ENCODE measurements at regions not wholly inside any gene's neighbourhood (a gene's known extent, or its start where the extent isn't known, plus 50 kb on each side); places are given as distances from the start of the nearest gene placed in this dataset.
"Not testable (repeated sequence)": the region's sequence is repeated elsewhere in the genome, so short reads cannot be mapped to it uniquely, and the experiment has no call there.

DNA sequence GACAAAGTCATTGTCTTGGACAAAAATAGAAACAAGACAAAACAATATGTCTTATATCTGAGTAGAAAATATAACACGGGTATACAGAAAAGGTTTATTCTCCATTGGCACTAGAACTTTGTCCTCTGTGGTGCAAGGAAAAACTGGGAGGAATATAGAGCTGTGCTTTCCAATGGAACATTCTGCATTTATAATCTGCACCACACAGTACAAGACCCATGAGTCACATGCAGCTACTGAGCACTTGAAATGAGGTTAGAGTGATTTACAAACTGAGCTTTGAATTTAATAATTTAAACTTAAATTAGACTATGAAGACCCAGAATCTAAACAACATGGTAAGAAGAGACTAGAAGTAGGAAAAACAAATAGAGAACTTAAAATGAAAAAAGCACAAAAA, 86.1 kb downstream of the RAP2A start:
- DNase-seq = no peak

DNA sequence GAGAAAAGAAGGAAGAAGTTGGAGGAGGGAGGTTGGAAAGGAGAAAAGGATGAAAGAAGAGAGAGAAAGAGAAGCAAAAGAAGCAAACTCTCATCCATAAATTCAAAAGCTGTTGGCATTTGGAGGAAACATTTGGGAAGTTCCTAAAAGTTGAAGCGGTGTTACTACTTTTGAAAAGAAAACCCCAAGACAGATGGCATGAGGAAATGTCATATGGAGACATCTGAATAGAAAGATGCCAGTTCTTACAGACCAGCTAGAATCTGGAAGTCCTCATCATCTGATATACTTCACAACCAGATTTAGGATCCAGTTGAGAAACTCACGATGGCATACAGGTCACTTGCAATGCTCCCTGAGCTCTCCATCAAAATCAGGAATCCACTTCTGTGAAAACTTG, 86.9 kb downstream of the RAP2A start:
- no peak for DNase-seq

GRCh38 chr13:97521726-97522125, 87.8 kb downstream of the RAP2A start:
- DNase-seq = peak; percentile 8

DNA sequence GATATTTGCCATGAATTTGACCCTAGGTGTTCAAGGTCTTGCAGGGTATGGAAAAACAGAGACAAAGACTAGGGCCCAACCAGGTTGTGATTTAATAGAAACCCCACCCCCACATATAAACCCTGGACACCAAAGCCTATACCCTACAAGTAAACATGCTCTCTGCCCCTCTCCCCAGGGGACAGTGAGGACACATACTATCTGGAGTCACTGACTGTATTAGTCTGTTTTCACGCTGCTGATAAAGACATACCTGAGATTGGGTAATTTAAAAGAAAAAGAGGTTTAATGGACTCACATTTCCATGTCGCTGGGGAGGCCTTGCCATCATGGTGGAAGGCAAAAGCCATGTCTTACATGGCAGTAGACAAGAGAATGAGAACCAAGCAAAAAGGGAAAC, 88.3 kb downstream of the RAP2A start:
- DNase-seq = no peak

GRCh38 chr13:97526556-97526955, 92.6 kb downstream of the RAP2A start:
- DNase-seq = no peak

DNA sequence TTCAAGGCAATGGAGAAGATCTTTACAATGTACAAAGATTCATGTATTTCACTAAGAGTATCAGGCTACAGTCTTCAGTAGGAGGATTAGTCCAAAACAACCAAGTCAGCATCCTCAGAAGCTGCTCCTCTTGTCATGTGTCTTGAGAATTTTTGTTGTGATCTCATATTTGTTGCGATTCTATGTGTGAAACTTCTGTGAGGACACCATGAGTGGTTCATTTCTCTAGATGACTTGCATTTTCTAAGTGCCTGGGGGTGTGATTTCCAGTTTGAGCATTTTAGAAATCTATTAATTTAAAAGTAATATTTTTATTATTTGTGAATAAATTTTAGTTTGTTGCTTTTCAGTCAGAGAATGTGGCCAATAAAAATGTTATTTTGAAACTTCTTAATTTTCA, 94.5 kb downstream of the RAP2A start:
- no peak for DNase-seq

DNA sequence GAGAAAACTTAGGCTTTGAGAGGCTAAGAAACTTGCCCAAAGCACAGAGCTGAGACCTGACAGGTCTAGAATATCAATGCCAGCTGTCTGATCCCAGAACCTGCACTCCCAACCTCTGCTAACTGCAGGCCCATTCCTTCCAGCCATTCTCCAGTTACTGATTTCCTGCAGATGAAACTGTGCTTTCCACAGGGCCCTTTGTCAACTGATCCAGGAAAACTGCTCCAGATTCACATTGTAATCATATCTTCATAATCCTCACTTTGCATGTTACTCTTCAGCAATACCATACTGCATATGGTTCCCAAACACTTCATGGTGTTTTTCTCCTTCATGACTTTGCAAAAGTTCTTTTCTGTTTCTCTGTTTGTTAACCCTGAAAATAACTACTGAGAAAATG, 100.6 kb downstream of the RAP2A start:
- DNase-seq = no peak

GRCh38 chr13:97535614-97536013, 101.6 kb downstream of the RAP2A start:
- no peak for DNase-seq

DNA sequence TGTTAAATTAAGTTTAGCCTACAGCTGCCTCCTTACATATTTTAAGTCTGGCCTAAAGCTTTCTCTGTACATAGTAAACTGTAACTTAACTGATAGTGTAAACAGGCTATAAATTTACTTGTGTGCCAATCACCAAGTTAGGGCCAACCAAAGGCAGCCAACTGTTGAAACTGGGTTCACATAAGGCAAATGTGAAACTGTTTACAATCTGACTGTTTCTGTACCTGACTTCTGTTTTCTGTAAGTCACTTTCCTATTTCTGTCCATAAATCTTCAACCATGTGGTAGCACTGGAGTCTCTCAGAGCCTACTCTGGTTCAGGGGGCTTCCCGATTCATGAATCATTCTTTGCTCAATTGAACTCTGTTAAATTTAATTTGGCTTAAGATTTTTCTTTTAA, 103.1 kb downstream of the RAP2A start:
- DNase-seq = no peak

DNA sequence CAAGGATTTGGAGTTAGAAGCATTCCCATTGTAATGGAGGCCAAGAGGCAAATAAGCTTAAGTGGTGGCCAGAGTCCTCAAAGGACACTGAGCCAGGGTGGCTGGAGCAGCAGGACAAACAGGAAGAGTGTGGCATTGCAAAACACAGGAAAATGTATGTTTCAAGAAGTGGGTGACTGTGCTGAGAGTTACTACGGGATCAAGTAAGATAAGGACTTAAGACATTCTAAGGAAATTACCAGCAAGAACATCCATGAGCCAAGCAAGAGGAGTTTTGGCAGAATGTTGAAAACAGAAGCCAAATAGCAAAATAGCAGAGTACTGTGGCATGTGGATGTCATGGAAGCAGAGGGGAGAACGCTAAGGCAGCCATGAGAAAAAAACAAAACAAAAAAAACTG, 104.2 kb downstream of the RAP2A start:
- no peak for DNase-seq

- DNase-seq = no peak
These were observed 106.0 kb downstream of the RAP2A start for GRCh38 chr13:97539651-97540610.

DNA sequence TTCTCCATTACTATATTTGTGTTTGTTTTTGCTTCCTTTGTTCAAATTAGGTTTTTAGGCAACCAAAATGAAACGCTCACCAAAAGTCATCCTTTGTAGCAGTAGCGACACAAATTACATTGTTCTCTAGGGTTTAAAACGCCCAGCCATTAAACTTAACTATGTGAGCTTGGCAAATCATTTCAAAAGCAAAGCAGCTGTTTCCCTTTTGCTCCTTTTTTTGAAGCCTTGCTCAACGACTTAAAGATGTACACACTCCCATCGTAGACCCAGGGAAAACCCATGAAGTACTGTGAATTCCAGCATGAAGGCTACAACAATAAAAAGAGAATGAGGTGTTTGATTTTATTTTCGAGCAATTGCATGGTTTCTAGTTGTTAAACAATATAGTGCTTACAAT, 106.7 kb downstream of the RAP2A start:
- DNase-seq = no peak

DNA sequence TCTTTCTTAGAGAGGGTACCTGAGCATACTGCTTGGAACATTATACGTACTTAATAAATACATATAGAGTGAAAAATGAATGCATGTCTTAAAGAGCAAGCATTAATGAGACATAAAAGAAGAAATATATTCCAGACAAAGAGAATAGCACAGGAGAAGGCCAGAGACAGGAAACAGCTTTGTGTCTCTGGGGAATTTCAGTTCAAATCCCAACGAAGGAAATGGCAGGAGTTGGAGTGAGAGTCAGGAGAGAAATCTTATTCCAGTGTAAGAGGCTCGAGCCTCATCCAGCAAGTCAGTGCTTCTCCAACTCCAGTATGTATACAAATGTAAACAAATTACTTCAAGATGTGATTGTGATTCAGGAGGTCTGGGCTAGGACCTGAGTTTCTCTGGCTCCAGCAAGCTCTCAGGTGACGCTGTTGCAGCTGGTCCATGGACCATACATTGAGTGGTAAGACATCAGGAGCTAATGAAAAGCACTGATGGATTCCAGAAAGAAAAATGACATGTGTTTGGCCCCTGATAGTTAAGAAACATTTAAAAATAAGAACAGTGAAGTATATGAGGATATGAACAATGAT, 108.2 kb downstream of the RAP2A start:
- no peak for DNase-seq

GRCh38 chr13:97544031-97544765, 110.2 kb downstream of the RAP2A start:
- no peak for DNase-seq

DNA sequence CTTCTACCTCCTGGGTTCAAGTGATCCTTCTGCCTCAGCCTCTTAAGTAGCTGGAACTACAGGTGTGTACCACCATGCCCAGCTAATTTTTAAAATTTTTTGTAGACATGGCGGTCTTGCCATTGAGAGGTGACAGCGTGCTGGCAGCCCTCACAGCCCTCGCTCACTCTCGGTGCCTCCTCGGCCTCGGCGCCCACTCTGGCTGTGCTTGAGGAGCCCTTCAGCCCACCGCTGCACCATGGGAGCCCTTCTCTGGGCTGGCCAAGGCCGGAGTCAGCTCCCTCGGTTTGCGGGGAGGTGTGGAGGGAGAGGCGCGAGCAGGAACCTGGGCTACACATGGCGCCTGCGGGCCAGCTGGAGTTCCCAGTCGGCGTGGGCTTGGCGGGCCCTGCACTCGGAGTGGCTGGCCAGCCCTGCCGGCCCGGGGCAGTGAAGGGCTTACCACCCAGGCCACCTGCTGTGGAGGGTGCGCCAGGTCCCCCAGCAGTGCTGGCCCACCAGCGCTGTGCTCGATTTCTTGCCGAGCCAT, 111.1 kb downstream of the RAP2A start:
- not testable (repeated sequence) for DNase-seq

DNA sequence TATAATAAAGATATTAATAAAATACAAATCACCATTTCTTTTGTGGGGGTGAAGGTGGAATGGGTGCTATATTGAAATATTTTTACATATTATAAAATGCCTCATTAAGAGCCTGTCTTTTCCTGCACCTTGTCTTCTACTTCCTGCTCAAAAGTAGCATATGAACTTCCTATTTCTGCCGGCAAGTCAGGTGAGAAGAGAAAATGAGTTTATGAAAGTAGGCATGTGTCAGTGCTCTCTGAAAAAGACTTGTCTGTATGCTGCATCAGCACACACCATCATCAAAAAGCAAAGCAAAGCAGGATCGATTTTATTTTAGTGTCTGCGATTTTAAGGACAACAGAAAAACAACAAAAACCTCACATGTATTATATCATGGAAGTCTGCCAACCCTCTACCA, 114.2 kb downstream of the RAP2A start:
- no peak for DNase-seq

- DNase-seq = no peak
These were observed 114.7 kb downstream of the RAP2A start for GRCh38 chr13:97548711-97549110.

GRCh38 chr13:97549201-97549600, 115.2 kb downstream of the RAP2A start:
- DNase-seq = no peak

DNA sequence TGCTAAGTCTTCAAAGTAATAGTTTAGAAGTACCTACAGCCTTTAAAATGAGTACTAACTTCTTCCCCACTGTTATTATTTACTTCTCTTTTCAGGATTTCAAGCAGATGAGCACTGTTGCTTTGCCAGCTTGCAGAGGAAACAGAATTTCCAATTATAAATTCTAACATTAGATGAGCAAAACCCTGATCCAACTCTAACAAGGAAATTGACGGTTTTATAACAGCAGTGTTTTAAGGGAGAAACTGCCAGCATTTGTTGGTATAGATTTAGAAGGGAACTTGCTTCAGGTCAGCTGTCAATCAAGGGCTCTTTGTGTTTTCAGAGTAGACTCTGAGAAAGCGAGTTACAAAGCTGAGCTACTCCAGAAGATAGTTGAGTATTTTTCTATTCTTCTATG, 120.5 kb downstream of the RAP2A start:
- no peak for DNase-seq

DNA sequence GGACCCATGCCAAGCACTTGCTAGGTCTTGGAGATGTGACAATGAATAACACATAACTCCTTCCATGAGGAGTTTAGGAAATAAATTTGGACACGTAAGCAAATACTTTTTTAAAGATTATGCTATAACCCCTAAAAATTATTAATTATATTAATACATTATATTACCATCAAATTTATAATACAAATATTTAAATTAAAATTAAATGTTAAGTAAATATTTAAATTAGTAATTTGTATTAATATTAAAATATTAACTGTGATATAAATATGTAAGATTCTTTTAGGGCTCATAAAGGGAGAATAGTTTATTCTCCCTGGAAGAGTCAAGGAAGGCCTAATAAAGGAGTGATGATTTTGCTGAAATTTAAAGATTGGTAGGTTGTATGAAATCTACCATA, 121.1 kb downstream of the RAP2A start:
- DNase-seq = no peak

GRCh38 chr13:97559030-97559429, 125.1 kb downstream of the RAP2A start:
- no peak for DNase-seq

DNA sequence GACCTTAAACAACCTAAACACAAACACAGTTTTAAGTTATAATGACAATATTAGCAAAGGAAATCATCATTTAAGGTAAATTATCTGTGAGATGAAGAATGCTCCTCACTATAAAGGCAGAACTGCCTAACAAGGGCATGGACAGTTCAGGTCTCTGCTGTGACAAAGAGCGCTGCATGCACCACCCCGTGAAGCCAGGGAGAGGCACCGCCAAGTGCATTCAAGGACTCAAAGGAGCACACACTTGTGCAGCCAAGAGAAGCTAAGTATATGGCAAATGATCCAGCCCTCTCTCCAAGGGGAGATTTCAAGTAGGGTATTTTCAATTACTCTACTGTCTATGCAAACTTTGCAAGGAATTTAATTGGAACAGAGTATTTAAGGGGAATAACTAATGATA, 126.0 kb downstream of the RAP2A start:
- no peak for DNase-seq

DNA sequence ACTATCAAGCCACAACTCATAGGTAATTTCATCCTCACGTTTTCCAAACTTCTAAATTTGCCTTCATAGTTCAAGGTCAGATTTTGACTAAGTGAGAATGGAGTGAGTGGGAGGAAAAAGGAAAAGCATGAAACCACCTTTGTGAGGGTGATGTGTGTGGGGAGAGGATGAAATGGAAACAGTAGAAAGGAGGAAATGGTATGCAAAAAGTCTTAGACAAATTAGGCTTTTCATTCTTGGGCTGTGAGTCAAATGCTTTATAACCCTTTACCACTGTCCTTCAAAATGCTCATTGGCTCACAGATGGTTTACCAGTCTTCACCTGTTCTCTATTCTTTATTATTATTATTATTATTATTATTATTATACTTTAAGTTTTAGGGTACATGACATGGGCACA, 127.2 kb downstream of the RAP2A start:
- no peak for DNase-seq

- no peak for DNase-seq
These were observed 129.0 kb downstream of the RAP2A start for GRCh38 chr13:97562962-97563361.
